T-helper 1 cell (primary cell): ENCODE measurements at regions not wholly inside any gene's neighbourhood (a gene's known extent, or its start where the extent isn't known, plus 50 kb on each side); places are given as distances from the start of the nearest gene placed in this dataset.
A peak's percentile ranks its signal among the peaks of the same experiment; 100 is the strongest.
"Not testable (repeated sequence)": the region's sequence is repeated elsewhere in the genome, so short reads cannot be mapped to it uniquely, and the experiment has no call there.

Experiments used
- DNase-seq, 5 donors: peaks; one replicate each; pipeline ENCODE4 v3.0.0-alpha.2; 2012 to 2020

DNA sequence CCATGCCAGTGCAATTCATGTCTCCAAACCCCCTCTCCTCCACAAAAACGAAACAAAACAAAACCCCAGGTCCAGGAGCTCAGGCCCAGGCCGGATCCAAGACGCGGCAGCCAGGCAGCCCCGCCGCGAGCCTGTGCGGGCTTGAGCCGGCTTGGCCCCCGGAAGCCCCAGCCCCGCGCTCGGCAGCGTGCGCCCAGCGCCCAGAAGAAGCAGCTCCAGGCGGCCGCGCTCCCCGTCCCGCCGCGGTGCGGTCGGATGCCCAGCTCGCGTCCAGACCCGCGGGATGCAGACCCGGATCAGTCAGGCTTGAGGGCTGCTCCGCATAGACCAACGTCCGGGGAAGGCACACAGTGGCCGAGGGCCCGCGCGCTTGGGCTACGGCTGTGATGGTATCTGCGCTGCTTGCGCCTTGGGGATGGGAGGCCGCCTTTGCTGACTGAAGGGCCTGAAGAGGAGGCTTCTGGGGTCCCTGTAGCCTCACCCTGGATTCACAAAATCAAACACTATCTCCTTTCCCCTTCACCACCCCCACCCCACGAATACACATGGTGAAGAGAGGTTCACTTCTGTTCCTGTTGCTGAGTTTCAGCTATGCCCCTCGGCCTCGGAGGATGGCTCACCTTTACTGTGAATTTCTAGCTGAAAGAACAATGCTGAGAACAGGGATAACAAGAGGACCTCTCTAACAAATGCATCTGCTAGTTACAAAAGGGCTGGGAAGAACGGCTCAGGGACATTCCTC, 79.9 kb upstream of the EN2 start:
- DNase-seq = no peak

DNA sequence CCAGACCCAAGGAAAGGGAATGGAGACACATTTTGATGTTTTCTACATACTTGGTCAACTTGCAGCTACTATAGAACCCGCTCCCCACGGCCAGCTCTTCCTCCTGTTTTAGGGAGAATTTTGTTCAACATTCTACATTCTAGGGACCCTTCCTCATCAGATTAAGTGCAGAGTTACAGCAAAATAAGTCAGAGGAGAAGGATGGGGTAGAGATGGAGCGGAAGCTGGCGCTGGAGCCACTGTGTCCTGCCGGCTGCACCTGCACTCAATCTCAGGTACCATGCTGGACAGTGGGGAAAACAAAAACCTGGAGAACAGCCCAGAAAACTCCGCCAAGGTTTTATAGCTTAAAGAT, 79.4 kb upstream of the EN2 start:
- no peak for DNase-seq

DNA sequence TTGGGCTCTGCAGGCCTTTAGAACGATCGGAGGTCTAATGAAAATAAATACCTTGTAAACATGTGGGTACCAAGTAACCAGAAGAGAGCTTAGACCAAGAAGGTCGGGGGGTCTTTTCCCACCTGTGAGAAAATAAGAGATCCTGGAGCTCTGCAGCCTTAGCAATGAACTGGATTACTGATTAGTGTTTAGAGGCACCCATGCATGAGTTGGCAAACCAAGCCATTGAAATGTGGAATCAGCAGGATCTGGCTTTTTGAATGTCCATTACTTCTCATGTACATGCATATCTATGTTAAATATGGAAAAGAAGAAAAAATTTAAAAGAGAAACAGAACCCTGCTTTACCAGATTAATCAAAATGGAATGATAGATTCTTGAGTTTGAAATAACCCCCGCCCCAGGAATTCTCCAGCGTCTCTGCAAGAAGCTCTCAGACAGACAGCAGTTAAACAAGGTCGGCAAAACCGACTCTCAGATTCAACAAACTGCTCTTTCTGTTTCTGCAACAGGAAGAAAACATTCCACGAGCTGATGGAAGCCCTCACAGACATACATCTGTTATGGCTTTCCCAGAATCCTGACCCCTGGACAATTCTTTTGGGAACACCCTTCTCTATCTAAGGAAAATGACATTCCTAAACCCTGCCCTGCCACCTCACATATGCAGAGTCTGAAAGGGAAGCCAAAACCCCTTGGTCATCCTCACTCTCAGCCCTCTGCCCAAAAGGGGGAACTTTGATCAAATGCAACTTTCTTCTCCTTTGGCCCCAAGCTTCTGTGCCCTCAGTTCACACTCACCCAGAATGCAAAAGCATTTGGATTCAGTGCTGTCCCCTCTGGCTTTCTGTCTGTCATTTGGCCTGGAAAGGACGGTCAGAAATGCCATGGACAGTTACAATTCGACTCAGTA, 78.7 kb upstream of the EN2 start:
- DNase-seq = no peak

- peak in 4 of 5 donors; percentile 31 to 67 (median 41) for DNase-seq
Measured at GRCh38 chr7:155380221-155380861, 77.6 kb upstream of the EN2 start.

GRCh38 chr7:155380976-155381851, 76.7 kb upstream of the EN2 start:
- no peak for DNase-seq

DNA sequence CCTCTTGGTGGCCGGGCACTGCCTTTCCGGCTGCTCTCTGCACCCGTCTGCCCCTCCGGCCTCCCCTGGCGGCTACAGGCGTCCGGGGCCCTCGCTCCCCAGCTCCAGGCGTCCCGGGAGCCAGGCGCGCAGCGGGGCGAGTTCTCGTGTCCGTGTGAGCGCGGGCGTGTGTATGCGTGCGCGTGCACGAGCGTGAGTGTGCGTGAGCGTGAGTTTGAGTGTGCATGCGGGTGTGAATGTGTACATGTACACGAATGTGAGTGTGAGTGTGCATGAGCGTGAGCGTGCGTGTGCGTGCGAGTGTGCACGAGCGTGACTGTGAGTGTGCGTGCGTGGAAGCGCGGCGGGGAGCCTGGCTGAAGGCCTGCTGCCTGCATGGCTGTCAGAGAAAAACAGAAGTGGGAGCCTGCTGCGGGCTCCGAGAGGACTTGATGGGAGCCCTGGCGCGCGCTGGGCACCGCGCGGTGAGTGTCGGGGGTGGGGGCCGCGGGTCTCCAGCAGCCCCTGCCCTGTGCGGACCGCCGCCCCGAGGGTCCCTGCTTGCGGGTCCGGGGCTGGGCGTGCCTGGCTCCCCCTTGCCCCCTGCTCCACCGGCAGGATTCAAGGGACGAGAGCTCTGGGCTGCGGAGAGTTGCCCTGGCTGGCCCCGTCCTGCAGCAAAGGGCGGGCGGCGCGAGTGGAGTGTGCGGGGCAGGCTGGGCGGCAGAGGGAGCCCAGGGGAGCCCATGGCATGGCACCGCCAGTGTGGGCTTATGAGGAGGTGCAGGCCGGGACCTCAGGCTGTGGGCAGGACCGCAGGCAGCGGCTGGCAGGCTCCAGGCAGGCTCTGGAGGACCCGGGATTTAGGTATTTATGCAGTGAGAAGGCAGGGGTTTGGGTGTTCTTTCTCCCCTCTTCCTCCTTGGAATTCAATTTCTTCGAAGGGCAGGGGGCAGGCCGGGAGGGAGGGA, 75.8 kb upstream of the EN2 start:
- DNase-seq = no peak

DNA sequence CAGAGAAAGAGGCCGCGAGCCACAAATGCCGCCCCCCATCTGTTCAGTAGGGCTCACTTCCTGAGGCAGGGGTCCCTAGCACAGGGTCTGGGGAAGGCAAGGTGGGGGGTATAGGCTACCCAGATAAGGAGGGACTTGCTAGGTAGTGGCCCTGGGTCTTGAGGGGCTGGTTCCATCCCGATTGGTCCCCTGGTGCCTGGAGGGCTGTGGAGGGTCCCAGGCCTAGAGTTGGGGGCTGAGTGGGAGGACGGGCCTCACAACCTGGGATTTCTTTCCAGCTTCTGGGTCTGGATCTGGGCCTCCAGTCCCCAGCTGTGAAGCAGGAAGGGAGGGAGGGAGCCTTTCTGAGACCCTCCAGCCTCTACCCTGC, 75.1 kb upstream of the EN2 start:
- DNase-seq = no peak

- DNase-seq = no peak
Measured at GRCh38 chr7:155383756-155384491, 74.0 kb upstream of the EN2 start.

GRCh38 chr7:155384751-155385150, 73.2 kb upstream of the EN2 start:
- DNase-seq = no peak

- DNase-seq = not testable (repeated sequence)
Measured at GRCh38 chr7:155385182-155385581, 72.7 kb upstream of the EN2 start.

DNA sequence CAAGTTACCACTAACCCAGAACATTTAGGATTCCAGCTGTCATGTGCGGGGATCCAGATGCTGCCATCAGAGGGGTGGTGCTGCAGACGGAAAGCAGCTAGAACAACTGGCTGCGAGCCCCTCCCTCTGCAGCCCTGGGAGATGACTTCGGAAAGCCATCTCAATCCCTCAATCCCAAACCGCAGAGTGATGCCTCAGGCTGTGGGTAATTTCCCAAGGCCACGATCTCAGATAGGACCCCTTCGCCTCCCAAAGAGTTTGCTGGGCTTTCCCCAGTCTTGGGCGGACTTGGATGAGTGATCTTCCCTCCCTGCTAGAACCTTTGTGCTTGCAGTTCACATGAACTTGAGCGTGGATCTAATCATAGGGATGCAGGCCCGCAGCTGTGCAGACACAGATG, 71.3 kb upstream of the EN2 start:
- DNase-seq = no peak

- no peak for DNase-seq
Measured at GRCh38 chr7:155387066-155387620, 70.8 kb upstream of the EN2 start.

GRCh38 chr7:155388561-155388960, 69.4 kb upstream of the EN2 start:
- DNase-seq = no peak

DNA sequence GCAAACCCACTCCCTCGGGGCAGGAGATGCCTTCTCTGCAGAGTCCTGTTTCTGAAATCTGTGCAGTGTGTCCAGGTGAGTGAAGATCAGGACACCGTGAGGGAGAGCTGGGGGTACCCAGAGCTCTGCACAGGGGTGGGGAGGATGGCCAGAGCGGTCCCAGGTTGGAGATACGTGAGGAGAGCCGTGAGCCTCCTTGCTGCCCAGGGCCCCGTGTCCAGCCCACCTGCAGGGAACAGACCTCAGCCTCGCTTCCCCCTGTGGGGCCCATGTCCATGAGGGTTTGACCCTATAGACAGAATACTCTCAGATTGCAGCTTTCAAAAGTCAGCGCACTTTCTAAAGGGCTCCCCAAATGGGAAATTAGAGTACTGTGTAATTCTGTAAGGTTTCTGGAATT, 66.5 kb upstream of the EN2 start:
- no peak for DNase-seq

DNA sequence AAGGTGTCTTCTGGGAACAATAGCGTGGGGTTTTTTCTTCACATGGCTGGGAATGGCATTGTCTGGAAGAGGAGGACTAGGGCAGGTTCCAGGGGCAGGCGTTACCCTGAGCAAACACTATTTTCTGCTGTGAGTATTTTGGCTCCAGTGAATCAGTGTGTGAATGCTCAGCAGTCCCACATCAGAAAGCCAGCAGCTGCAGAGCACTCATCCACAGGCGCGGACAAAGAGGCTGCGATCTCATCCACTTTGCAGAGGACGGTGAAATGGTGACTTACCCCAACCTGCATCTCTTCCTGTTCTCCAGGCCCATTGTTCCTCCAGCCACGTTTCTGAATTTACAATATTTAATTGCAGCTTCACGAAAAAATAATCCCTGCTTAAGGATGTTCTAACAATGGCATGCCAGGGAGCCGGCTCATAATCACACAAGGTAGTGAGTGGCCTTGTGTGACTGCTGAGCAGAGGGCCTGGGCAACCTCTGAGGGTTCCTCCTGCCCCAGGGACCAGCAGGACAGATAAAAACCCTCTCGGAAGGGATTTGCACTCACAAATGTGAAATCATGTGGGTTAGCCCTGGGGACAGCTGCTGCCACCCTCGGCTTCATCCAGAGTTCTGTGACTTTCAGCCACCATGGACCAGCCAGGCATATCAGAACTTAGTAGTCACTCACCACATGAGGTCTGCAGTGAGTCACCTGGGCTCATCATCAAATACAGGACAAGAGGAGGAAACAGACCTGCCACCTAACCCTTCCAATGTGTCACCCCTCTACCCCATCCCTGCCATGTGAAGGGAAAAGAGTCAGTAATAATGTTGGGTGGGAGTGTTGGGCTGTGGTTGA, 65.0 kb upstream of the EN2 start:
- no peak for DNase-seq

DNA sequence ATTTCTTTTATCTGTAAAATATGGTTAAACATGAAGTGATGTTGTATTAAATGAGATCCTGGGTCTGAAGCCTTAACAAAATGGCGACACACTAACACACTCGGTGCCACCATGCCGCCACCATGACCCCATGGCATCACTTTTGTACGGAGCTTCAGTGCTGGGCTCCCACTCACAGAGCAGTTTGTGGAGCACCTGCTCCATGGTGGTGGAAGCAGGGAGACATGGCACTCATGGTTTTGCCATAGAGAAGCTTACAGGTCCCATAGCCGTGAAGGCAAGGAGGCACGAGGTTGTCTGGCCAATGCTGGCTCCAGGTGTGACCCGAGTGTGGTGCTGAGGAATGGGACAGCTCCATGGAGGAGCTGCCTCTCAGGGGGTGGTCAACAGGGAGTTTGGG, 63.5 kb upstream of the EN2 start:
- DNase-seq = no peak

- DNase-seq = no peak
Measured at GRCh38 chr7:155395176-155395797, 62.6 kb upstream of the EN2 start.

- no peak for DNase-seq
Measured at GRCh38 chr7:155396661-155397060, 61.3 kb upstream of the EN2 start.
